Esophagus muscularis mucosa (tissue), 3 donors: ENCODE measurements at regions not wholly inside any gene's neighbourhood (a gene's known extent, or its start where the extent isn't known, plus 50 kb on each side); places are given as distances from the start of the nearest gene placed in this dataset.

Experiments
- CTCF ChIP-seq, 3 experiments: fragments of 200-600 bp in 2 of 3; fragments of 450-650 bp in 1 of 3; sonication (generic) in 2 of 3; IDR thresholded peaks; one replicate each; pipeline ENCODE4 v1.5.1; 2017 to 2019; ENCODE audit warnings: antibody characterized with exemption in 3 of 3, mild to moderate bottlenecking in 2 of 3, moderate library complexity in 1 of 3
- POLR2A ChIP-seq: fragments of 450-650 bp; IDR thresholded peaks from one replicate; pipeline ENCODE4 v1.6.1; 2017; ENCODE audit warnings: antibody characterized with exemption, moderate library complexity, mild to moderate bottlenecking, low read depth

DNA sequence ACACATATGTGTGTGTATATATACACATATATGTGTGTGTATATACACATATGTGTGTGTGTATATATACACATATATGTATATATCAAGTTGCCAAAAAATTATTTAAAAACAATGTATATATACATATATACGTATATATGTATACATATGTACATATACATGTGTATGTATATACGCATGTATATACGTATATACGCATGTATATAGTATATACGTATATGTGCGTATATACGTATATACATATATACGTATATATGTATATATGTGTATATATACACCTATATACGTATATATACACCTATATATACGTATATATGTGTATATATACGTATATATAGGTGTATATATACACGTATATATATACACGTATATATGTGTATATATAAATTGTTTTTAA lies 57.0 kb upstream of the ZNF644 start:
- TF ChIP-seq POLR2A (no peak), CTCF (IDR thresholded peaks at IDR 0.05) (no peak)
